BJ (cell line): ENCODE measurements at regions not wholly inside any gene's neighbourhood (a gene's known extent, or its start where the extent isn't known, plus 50 kb on each side); places are given as distances from the start of the nearest gene placed in this dataset.

ENCODE experiments used
- CTCF ChIA-PET: fragments of 350-600 bp; formaldehyde crosslinking; extraction: SDS; loops from one replicate; lab custom pipeline; 2021; ENCODE audit warnings: antibody characterized with exemption, inconsistent platforms; lab: Yijun Ruan, JAX
- POLR2A ChIA-PET: fragments of 300-600 bp; sonication (Branson Sonifier 250); formaldehyde crosslinking; extraction: SDS; loops from one replicate; lab custom pipeline; 2021; ENCODE audit warnings: antibody characterized with exemption; lab: Charles Lee
- DNase-seq: peaks from one replicate; pipeline ENCODE4 v3.0.0-alpha.2; 2011; ENCODE audit warnings: low read depth
- H3K27me3 ChIP-seq: 2 replicates; pipeline ENCODE4 v1.6.0; 2011; ENCODE audit warnings: low read length; ENCODE audit not compliant: control insufficient read depth, insufficient read depth
- H3K36me3 ChIP-seq: 2 replicates; pipeline ENCODE4 v1.5.1; 2011; ENCODE audit warnings: low read length; ENCODE audit not compliant: control insufficient read depth, insufficient read depth
- H3K4me3 ChIP-seq: 2 replicates; pipeline ENCODE4 v1.5.1; 2011; ENCODE audit warnings: low read depth, mild to moderate bottlenecking, control low read depth, low read length
- CTCF ChIP-seq: IDR thresholded peaks from 2 replicates; pipeline ENCODE4 v1.5.1; 2011; ENCODE audit warnings: low read depth, mild to moderate bottlenecking, control low read depth, inconsistent platforms, low read length, moderate library complexity; ENCODE audit not compliant: insufficient read depth

- ChIA-PET POLR2A (no interaction called here), CTCF (no interaction called here)
- Histone ChIP-seq H3K27me3 (no peaks in the 10 kb centered on the region), H3K4me3 (no peak overlapping the region), H3K36me3 (no peaks in the 10 kb centered on the region)
- DNase-seq = no peak
- TF ChIP-seq CTCF = no peak
Observed at GRCh38 chr7:98557538-98558031, 59.5 kb upstream of the NPTX2 start.

- Histone ChIP-seq H3K27me3 (no peaks in the 10 kb centered on the region), H3K36me3 (no peaks in the 10 kb centered on the region), H3K4me3 (no peak overlapping the region)
- CTCF ChIA-PET = interaction anchor here (0.7 kb wide), 1 partner anchor 22 kb away, joined by 3 read pairs; no protein-coding TSS in a partner anchor
- DNase-seq = no peak
- no peak for TF ChIP-seq CTCF
- POLR2A ChIA-PET = no interaction called here
Observed at GRCh38 chr7:98556288-98556687, 60.8 kb upstream of the NPTX2 start.

- no peak overlapping the region for H3K4me3 ChIP-seq
- DNase-seq = no peak
- H3K27me3 ChIP-seq = no peaks in the 10 kb centered on the region
- H3K36me3 ChIP-seq = no peaks in the 10 kb centered on the region
- CTCF ChIA-PET = no interaction called here
- TF ChIP-seq CTCF = no peak
- POLR2A ChIA-PET = no interaction called here
Observed at GRCh38 chr7:98555403-98555802, 61.7 kb upstream of the NPTX2 start.

- ChIA-PET CTCF (no interaction called here), POLR2A (no interaction called here)
- DNase-seq = no peak
- Histone ChIP-seq H3K36me3 (no peaks in the 10 kb centered on the region), H3K27me3 (no peaks in the 10 kb centered on the region), H3K4me3 (no peak overlapping the region)
- TF ChIP-seq CTCF = no peak
Observed at GRCh38 chr7:98553666-98554065, 63.4 kb upstream of the NPTX2 start.

- Histone ChIP-seq H3K27me3 (no peaks in the 10 kb centered on the region), H3K36me3 (no peaks in the 10 kb centered on the region), H3K4me3 (no peak overlapping the region)
- POLR2A ChIA-PET = no interaction called here
- CTCF ChIA-PET = no interaction called here
- no peak for TF ChIP-seq CTCF
- no peak for DNase-seq
Observed at GRCh38 chr7:98551611-98552273, 65.3 kb upstream of the NPTX2 start.
